ENCODE measurements at regions not wholly inside any gene's neighbourhood (a gene's known extent, or its start where the extent isn't known, plus 50 kb on each side); places are given as distances from the start of the nearest gene placed in this dataset.

DNA sequence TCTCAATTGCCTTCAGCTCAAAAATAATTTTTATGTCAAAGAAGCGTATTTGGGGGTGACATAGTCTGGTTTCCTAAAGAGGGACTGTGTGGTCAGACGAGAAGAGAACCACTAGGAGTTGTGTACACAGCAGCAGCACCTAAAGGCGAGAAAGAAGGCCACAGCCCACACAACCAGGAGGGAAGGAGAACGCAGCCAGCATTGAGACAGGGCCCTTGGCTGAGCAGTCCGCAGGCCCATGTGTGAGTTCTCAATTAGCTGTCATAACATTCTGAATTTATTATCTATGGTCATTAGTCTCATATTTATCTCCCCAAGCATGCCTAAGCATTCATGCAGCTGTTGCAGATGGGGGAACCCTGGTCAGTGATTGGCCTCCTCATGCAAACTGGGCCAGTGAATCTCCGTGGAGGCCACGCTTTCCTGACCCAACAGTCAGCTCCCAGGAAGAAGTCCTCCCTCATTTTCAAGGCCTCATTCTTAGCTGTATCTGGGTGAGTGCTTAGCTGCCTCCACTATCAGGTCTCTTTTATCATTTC lies 81.2 kb upstream of the ATF7IP start:
- DNase-seq: peak; percentile 8 to 30

DNA sequence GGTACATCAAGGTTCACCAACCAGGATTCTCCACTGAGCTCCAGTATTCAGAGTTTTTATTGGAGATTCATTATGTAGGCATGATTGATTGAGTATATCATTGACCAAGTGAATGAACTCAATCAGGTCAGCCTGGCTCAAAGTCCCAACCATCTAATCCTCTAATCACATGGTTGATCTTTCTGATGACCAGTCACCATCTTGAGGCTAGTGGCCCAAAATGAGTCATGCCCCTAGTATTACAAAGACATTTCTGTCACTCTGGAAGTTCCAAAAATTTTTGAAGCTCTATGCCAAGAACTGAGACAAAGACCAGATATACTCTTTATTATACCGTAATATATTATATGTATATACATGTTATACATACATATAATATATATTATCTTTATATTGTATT lies 75.9 kb upstream of the ATF7IP start:
- DNase-seq: no peak

DNA sequence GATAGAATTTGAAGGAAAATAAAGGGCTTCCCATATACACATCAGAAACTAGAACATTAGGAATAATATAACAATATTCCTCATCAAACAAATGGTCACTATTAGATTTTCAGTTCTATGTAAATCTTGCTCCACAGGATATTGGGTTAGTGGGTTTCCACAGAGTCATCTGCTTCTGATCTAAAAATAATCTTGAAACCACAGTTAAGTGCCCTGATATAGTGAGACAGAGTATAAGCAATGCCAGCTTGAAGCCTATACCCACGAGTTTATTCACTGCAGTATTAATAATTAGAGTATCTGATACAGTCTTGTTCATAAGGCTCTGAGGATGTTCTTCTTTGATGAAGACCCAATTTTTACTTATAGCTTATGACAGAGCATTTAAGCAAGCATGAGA lies 74.5 kb upstream of the ATF7IP start:
- no peak for DNase-seq

DNA sequence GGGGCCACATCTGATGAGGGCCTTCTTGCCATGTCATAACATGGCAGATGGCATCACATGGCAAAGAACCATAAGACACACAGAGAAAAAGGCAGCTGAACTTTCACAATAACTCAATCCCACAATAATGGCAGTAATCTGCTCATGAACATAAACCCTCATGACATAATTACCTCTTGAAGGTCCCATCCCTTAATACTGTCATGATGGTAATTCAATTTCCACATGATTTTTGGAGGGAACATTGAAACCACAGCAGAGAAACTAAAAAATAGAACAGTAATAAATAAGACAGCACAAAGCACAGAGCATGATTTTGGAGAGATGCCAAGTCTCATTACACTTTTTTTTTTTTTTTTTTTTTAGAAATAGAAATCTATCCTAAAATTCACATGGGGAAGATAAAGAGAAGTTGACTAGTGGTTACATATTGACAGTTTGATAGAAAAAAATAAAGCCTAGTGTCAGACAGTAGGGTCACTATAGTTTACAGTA lies 61.8 kb upstream of the ATF7IP start:
- DNase-seq: no peak

DNA sequence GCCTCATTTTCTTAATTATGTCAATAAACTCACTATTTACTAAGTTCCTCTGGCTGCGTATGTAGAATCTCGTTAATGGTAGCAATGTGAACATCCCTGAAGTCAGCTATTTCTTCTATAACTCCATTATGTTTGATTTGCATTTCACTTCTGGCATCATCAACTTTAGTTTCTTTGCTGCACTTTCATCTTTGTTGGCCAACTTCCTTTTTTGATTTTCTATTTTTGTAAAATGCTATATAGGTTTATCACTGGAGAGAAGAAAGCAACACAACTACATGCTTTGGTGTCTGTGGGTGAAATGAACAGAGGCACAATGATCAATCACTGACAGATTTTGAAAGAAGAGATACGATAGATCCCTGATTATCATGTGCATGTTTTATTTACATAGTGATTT lies 58.5 kb upstream of the ATF7IP start:
- no peak for DNase-seq

DNA sequence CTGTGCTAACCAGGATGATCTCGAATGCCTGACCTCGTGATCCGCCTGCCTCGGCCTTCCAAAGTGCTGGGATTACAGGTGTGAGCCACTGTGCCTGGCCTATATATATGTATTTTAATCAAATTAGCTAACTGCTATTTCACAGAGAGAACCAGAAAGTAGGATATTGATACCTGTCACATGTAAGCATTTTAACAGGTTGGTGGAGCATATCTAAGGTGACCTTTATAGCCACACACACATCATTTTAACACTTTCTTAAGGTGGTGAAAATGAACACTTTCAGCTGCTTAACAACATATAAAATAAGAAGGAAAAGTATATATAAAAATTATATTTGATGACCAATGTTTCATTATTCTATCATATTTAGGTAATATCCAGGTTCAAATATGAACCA lies 57.0 kb upstream of the ATF7IP start:
- DNase-seq: no peak

DNA sequence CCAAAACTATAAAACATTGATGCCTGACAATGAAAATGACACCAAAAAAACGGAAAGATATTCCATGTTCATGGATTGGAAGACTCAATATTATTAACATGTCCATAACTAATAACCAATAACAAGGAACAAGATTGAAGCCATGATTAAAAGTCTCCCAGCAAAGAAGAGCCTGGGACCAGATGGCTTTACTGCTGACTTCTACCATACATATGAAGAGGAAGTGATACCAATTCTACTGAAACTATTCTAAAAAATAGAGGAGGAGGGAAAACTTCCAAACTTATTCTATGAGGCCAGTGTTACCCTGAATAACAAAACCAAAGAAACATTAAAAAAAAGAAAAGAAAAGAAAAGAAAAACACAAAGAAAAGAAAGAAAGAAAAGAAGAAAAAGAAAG lies 54.6 kb upstream of the ATF7IP start:
- no peak for DNase-seq

DNA sequence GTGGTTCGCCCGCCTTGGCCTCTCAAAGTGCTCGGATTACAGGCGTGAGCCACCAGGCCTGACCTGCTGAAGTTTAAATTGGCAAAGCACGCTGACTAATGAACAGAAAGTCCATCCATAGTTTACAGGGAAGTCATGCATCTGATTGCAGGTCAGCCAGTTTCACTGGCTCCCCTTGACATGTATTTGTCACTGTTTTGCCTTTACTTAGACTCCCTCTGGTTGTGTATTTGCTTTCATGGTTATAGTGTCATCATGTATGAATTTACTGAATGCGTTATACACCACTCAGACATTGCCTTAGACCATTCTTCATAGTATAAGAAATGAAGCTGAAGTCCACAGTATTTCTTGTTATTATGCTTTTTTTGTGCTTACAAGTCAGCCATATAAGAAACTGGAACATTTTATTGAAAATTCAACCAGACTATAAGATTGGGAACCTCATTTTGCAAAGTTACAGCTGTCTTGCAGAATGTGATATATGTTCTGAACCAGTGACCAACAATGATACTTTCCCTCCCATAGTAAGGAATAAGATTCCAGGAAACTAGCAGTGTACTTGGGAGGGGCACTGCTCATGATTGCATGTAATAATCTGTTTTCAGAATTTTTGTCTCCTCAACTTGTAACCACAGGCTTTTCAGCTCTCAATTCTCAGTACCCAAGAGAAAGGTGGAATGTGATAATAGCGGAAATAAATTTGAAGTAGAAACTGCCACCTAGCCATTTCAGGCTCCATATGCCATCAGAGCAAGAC lies 51.9 kb upstream of the ATF7IP start:
- DNase-seq: no peak

DNA sequence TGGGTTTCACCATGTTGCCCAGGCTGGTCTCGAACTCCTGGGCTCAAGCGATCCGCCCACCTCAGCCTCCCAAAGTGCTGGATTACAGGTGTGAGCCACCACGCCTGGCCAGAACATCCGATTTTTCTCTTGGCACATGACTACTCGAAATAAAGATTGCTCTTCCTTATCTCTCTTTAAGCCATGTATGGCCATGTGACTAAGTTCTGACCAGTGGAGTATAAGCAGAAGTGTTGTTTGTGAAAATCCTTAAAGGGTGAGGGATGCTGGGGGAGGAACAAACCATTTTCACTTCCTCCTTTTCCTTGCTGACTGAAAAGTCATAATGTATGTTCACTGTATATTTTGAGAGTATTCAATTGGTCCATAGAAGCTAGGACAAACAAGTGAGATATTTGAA lies 50.7 kb upstream of the ATF7IP start:
- DNase-seq: no peak

DNA sequence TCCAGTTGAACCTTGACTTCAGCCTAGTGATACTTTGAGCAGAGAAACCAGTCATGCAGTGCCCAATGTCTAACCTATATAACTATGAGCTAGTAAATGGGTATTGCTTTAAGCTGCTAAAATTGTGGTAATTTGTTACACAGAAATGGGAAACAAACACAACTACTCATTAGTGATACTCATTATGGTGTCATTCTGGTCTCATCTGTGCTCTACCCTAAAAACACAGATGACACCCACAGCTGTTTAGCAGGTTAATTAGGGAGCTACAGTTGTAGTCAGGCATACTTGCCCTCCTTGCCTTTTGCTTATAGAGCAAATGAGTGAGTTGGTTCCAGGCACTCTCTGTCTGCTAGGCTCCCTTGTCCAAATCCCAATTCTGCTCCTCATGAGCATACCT lies 50.0 kb upstream of the ATF7IP start:
- DNase-seq: no peak

Measured in SHP77 (cell line).